HG02884 (cell line): ENCODE measurements at regions not wholly inside any gene's neighbourhood (a gene's known extent, or its start where the extent isn't known, plus 50 kb on each side); places are given as distances from the start of the nearest gene placed in this dataset.
"Not testable (repeated sequence)": the region's sequence is repeated elsewhere in the genome, so short reads cannot be mapped to it uniquely, and the experiment has no call there.

Experiments
- ATAC-seq: cut with Tn5 transposase; IDR thresholded peaks from one replicate; pipeline ENCODE4 v1.9.1; 2021; ENCODE audit warnings: mild to moderate bottlenecking, moderate library complexity; ENCODE audit not compliant: unreplicated experiment

DNA sequence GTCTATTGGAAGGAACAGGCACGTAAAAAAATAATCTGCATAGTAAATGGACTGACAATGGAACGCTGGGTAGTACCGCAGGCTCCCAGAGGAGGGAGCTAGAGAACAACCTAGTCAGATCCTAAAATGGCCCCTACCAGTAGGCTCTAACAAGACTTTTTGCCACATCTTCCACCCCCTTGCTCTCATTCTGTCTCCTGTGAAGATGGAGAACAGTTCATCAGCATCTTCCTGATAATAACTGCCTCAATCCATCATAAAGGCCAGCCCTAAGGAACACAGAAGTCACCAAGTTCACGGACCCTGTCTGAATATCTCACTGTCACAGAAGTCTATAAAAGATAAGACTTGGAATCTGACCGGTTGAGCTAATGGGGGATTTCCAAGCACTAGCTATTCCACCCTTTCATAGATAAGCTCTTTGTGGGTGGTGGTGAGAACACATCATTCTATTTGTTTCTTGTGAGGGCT is 133.4 kb downstream of the SLC1A3 start:
- ATAC-seq: no peak

DNA sequence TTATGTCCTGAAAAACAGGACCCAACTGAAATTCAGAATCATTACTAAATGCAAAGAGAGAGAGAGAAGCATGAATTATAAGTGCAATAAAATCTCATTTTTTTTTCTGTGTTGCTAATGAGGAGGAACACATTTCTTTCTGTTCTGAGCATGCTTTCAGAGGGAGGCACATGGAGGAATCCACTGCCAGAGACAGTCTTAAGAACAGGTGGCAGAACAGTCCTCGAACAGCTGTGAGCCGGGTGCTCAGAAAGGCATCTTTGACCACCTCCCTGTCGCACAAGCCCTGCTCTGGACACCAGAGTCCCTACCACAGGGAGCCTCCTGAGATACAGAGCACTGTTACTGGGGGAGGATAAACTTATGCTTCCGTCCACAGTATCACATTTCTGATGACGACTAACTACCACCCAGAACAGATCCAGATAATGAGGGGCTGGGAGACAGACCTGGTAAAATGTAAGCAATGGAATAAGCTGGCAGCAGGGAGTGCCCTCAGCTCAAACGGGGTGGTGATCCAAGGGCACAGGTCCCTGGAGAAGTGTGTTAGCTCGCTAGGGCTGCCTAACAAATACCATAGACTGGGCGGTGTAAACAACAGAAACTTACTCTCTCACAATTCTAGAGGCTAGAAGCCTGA is 134.0 kb downstream of the SLC1A3 start:
- ATAC-seq: no peak

DNA sequence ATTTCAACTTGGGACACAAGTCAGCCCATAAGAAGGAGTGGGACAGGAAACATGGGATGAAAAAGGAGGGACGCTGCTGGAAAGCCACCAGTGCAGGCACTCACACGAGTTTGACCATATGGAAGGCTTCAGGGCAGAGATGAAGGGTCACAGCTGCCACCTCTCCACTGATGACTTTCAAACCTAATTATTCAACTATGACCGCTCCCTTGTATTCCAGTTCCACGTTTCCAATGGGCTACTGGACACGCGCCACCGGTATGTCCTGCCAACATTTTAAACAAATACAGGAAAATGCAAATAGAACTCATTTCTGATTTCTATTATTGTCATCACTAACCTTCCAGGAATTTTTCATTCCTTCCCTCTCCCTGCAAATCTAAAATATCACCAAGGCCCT is 134.7 kb downstream of the SLC1A3 start:
- no peak for ATAC-seq

DNA sequence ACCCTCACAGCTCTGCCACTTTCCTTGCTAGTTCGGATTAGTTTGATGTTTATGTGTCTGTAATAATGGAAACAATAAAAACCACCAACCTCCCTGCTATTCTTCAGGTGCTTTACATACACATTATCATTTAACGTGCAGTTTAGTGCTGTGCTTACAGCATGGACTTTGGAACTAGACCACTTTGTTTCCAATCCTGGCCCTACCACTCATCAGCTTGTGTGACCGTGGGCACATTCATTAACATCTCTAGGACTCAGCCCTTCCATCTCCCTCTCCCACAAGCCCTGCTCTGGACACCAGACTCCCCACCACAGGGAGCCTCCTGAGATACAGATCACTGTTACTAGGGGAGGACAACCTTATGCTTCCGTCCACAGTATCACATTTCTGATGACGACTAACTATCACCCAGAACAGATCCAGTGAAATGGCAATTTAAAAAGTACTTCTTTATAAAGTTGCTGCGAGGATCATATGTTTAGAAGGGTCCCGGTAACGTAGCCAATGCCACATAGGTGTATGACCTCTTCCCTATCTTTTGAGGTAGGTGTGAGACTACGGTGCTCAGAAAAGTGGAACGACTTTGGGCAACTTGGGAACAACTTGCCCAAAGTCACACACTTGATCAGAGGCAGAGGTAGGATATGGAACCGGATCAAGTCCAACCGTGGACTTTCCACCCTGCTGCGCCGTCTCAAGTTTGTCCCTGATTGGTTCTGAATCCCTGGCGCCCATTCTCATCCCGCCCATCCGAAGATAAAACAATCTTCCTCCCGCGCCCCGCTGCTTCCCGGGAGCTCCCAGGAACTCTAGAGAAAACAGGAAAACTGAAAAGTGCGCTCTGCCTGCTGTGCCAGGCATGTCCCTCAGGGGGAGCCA is 132.4 kb upstream of the NIPBL start:
- no peak for ATAC-seq

DNA sequence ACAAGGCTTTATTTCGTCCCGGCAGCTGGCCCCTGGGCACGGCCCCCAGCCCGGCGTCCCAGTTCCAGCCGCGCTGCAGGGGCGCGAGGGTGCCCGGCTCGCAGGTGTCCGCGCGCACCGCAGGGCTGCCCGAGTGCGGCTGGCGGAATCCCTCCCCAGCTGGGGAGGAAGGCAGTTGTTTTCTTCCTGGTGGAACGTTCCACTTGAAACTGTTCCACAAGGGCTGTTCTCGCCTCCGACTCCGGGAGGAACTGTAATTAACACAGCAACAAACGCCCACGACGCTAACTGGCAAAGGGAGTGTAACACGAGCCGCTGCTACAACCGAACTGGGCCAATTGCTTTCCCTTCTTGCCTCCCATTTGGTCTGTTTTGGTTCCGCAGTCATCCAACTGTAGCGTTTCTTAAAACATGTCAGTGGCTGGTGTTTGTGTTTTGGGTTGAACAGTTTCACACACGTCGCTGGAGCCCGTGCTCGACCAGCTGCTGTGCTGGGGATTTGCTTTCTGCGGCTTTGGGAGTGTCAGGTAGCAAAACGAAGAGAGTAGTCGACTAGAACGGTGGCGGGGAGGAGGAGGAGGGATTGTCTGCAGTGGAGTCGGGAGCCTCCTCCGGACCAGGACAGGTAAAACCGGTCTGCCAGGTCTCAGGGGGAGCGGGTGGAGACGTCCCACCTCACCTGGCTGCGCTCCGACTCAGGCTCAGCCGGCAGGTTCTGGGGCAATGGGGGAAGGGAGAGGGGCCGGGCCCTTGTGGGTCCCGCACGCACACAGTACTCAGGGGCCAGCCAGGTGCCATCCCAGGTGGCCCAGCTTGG is 131.6 kb upstream of the NIPBL start:
- ATAC-seq: peak; percentile 69

DNA sequence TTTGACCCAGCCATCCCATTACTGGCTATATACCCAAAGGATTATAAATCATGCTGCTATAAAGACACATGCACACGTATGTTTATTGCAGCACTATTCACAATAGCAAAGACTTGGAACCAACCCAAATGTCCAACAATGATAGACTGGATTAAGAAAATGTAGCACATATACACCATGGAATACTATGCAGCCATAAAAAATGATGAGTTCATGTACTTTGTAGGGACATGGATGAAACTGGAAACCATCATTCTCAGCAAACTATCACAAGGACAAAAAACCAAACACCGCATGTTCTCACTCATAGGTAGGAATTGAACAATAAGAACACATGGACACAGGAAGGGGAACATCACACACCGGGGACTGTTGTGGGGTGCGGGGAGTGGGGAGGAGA is 128.8 kb upstream of the NIPBL start:
- ATAC-seq: not testable (repeated sequence)

DNA sequence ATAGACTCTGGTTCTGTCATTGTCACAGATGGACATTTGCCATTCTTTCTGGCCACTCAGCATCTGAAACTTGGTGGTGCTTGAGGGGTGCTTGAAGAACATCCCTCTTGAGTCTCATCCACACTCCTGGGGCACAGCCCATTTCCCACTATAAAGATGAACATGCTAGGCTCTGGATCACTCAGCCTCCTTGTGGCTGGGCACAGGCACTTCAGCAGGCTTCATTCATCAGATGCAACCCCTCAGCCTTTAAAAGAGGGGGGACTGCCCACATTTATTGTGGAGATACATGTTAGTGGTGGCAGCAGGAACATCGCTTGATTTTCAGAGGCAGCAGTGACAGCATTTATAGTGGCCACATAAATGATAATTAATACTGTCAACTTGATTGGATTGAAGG is 124.7 kb upstream of the NIPBL start:
- no peak for ATAC-seq

DNA sequence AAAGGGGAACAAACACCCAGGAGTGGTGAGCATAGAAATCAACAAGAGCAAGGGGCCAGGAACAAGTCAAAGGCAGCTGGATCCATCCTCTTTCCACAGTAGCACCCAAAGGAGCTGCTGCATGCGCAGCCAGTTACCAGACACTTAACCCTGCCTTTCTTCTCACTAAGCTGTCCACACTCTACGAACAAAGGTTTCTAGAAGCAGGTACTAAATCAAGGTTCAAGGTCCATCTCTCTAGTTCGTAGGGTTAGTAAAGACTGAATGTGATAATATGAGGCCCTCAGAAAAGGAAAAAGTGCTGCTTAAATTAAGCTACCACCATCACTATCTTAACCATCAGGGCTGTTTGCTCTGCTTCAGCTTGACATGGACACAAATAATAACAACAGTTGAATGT is 121.2 kb upstream of the NIPBL start:
- ATAC-seq: no peak

DNA sequence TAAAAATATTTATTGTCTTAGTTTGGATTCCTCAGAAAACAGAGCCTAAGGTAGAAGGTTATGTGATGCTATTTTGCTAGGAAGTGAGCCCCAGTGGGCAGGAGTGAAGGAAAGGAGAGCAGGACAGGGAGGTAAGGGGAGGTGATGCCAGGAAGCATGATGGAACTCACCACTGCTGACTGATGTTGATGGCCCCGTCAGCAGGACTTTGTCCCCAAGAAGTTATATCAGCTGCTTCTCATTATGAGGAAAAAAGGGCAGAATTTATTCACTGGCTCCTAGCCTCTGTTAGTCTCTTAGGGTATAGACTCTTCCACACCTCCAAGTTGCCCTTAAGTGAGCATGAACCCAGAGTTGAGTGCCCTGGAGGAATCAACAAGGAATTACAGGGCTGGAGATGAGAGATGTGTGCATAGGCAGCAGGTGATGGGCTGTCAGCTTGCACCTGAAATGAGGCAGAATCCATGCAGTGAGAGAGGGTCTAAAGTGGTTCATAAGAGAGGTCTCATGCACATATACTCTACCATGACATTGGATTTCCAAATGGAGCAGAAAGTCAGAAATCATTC is 120.6 kb upstream of the NIPBL start:
- ATAC-seq: no peak

DNA sequence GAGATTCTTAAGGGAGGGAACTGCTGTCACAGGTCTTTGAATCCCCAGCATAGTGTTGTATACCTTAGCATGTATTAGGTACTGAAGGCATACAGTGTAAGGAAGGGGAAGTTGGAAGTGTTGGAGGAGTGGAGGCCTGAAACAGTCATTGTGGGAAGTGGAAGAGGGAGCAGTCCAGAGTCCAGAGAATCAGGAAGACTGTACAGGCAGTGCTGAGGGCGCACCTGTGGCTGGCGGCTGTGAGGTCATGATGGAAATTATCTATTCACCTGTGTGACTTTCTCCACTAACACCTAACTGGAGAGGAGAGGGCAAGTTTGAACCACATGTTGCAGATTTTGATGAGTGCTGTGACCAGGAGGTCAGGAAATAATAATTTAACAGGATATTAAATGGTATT is 119.7 kb upstream of the NIPBL start:
- no peak for ATAC-seq

DNA sequence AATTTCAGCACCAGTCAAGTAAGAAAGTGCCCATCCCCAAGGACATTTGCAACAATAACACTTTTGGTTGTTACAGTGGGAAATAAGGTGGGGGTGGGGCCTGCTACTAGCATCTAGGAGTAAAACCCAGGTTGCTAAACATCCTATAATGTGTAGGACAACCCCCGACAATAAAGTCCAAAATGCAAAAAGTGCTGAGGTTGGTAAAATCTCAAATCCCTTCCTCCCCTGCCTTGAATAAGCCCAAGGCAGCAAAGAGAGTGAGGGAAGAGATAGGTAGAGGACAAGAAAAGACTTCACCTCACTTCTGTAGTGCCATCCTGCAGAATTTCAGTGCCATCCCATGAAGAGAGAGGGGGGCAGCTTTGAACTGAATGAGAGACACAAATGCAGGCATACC is 117.5 kb upstream of the NIPBL start:
- ATAC-seq: no peak

DNA sequence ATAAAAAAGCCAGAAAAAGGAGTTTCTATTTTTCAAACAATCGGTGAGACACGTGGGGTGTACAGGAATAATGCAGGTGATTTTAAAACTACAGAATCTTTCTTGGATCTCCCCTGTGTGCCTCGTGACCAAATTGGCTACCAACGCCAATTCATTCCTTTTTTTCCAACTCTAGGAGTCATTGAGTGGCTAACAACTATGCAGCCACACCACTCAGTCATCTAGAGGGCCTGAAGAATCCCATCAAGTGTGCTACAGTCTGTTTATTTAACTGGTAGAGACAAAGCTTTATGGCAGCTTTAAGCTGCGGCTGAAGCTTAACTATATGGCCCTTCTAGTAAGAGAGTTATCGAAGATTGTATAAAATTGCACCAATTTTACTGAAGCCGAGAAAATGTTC is 113.1 kb upstream of the NIPBL start:
- ATAC-seq: no peak

DNA sequence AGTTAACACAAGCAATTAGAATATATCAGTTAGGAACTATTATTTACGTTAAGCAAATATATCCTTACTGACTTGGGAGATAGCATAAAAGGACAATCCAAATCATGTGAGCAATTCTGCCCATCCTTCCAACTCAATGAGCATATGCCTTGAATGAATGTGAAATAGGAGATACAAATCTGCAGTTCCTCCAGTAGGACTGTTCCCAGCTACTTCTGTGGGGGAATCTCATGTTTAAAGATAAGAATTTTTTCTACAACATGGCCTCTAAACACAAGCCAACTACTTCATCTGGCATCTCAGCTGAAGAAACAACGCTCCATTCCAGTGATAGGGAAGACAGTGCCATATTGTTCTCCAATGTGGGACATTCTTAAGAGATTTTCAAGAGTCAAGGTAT is 110.7 kb upstream of the NIPBL start:
- no peak for ATAC-seq

DNA sequence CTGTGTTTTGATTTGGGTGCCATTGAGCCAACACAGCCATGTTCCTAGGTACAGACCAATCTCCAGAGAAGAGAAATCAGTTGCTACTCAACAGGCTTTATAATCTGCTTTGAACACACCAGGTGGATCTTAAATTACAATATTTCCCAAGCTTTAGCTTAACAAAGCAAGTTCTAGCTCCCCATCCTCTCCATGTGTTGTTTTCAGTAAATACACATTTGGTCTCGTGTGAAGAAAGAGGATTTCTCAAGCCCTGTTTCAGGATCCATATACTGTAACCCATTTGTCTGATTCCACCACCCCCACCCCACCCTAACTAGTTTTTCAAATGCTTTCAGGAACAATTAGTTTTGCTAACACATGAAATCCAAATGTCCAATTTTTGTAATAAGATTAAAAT is 109.6 kb upstream of the NIPBL start:
- no peak for ATAC-seq

DNA sequence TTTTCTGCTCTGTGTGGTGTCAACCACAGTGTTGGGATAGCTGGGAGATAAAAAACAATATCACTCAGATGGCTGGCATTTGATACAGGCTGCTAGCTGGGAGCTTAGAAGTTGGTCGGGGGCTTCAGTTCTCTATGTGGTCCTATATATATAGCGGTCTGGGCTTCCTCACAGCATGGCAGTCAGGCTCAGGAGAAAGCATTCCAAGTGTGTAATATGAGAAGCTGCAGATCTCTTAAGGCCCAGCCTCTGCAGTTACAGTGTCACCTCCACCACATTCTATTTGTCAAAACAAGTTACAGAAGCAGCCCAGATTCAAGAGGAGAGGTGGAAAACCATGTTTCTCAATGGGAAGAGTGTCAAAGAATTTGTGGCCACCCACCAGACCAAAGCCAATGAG is 108.1 kb upstream of the NIPBL start:
- ATAC-seq: no peak

DNA sequence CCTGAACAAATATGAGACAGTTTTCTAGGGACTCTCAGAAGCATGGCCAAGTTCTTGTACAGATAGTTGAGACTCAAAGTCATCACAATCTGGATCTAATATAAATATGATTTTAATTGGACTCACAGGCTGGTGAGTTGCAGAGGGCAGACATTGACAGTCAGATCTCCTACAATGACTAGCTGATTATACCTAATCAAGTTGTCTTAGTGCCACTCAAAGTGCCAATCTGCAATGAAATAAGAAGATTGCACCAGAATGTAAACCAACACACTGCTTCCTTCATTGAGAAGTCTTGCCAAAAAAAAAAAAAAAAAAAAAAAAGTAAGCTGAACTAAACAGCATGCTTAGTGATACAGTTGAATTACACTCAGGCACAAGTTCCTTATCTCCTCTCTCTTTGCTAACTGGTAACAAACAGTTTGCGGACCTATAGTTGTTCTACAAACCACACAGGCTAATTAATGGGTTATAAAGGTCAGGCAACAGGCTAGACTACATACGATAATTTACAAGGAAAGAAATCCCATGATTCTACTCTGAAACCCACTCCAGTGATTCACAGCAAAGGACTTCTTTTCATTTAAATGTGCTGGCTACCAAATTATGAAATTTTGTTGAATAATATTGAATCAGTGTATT is 107.3 kb upstream of the NIPBL start:
- ATAC-seq: no peak

DNA sequence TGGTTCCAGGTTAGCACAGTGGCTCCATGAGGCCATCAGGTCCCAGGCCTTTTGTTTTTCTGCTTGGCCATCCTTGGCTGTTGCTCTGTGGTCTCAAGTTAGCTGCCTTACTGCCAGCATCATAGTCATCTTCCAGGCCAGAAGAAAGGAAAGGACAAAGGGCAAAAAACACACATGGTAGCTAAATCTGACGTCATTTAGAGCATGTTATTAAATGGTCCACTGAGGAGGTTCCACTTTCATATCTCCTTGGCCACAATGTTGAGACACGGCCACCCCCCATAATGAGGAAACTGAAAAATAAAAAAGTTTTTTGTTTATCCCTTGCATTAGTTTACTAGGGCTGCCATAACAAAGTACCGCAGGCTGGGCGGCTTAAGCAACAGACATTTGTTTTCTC is 106.4 kb upstream of the NIPBL start:
- ATAC-seq: no peak

DNA sequence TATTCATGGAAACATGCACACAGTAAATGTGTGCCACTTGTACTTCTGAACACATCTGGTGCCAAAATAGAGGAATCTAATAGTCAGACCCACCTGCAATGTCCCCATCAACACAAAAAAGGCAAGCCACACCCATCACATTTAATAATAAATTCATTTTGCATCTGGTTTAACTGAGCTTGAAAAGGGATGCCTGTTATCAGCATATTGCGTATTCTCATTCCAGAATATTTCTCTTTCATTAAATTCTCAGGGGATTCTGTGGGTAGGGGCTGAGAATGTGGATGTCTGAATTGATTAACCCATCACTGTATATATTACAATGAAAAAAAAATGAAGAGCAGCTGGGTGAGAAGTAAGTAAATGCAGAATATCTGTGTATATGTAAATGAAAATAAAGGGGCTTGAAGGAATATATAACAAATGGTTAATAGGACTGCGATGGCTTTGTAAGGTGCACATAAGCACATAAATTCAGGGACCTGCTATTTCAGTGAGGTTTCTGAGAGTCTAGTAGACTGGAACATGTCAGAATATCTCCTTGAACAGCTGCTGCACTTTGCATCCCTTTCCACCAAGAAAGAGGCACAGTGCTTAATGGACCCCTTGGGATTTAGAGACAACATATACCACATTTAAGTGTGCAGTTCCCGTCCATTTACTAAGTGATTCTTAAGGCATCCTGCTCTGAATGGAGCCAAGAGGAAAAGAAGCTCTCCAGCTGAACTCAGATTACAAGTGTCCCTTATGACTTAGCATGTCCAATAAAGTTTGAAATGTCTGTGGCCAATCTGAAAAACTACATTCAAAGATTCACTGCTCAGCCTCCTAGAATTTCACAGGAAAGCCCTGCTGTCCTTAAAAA is 104.1 kb upstream of the NIPBL start:
- ATAC-seq: no peak

DNA sequence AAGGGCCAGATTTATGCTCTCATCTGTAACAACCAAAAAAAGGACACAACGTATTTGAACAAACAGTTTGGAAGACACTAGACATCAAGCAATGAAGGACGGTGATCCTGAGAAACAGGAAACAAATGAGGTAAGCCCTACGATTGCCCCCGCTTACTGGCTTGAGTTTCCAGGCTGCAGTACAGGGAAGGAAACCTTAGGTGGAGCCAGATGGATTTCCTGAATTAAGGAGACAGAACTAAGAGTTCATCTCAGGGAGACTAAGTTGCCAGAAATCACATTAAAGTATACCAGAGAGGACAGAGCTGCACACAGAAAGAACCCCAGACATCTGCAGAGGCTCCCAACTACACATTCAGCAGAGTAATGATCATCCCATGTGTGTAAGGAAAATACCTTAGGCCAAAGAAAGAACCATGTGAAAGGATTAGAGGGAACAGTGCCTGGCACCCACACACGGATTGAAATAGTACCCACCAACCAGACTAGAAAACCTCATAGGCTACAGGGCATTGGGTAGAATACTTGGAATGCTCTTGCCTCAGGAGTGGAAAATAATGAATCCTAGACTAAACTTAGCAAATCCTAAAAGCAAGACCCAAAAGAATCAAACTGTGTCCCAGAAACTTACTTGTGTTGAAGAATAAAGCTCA is 99.3 kb upstream of the NIPBL start:
- ATAC-seq: no peak
